H9 (cell line): ENCODE measurements at regions not wholly inside any gene's neighbourhood (a gene's known extent, or its start where the extent isn't known, plus 50 kb on each side); places are given as distances from the start of the nearest gene placed in this dataset.

Source experiments
- DNase-seq: peaks from one replicate; pipeline ENCODE4 v3.0.0-alpha.2; 2017
- H2AFZ ChIP-seq: one replicate; pipeline ENCODE4 v1.6.1; 2013; ENCODE audit warnings: mild to moderate bottlenecking, low read length, control low read depth, moderate library complexity
- H2AK5ac ChIP-seq: 2 replicates; pipeline ENCODE4 v1.6.1; 2013; ENCODE audit warnings: low read length, control low read depth, mixed read lengths; ENCODE audit not compliant: insufficient read length
- H2BK120ac ChIP-seq: one replicate; pipeline ENCODE4 v1.6.1; 2013; ENCODE audit warnings: low read depth, mild to moderate bottlenecking, low read length, control low read depth, inconsistent platforms; ENCODE audit not compliant: poor library complexity, severe bottlenecking
- H2BK12ac ChIP-seq: 2 replicates; pipeline ENCODE4 v1.6.1; 2013; ENCODE audit warnings: low read length, control low read depth, mixed read lengths, low read depth; ENCODE audit not compliant: insufficient read length
- H2BK15ac ChIP-seq: 2 replicates; pipeline ENCODE4 v1.6.1; 2013; ENCODE audit warnings: low read depth, low read length, control low read depth
- H2BK20ac ChIP-seq: one replicate; pipeline ENCODE4 v1.6.1; 2013; ENCODE audit warnings: low read depth, mild to moderate bottlenecking, low read length, control low read depth, inconsistent platforms; ENCODE audit not compliant: poor library complexity, severe bottlenecking
- H2BK5ac ChIP-seq: 2 replicates; pipeline ENCODE4 v1.6.1; 2013; ENCODE audit warnings: low read length, control low read depth, mixed read lengths; ENCODE audit not compliant: insufficient read length
- H3K14ac ChIP-seq: 2 replicates; pipeline ENCODE4 v1.6.1; 2013; ENCODE audit warnings: low read length, control low read depth; ENCODE audit not compliant: insufficient read depth
- H3K18ac ChIP-seq: 2 replicates; pipeline ENCODE4 v1.6.1; 2013; ENCODE audit warnings: low read depth, mild to moderate bottlenecking, mixed read lengths, low read length, control low read depth; ENCODE audit not compliant: insufficient read length
- H3K23ac ChIP-seq: 2 replicates; pipeline ENCODE4 v1.6.1; 2013; ENCODE audit warnings: low read length, control low read depth, mixed read lengths, low read depth; ENCODE audit not compliant: insufficient read length
- H3K23me2 ChIP-seq: 2 replicates; pipeline ENCODE4 v1.6.1; 2013; ENCODE audit warnings: low read depth, mild to moderate bottlenecking, mixed read lengths, low read length, control low read depth; ENCODE audit not compliant: insufficient read length, poor library complexity, severe bottlenecking
- H3K27ac ChIP-seq: 2 replicates; pipeline ENCODE4 v1.5.1; 2013; ENCODE audit warnings: low read length, control low read depth, mixed read lengths, low read depth; ENCODE audit not compliant: insufficient read length
- H3K27me3 ChIP-seq: 2 replicates; pipeline ENCODE4 v1.6.1; 2013; ENCODE audit warnings: low read length, control low read depth, inconsistent platforms; ENCODE audit not compliant: insufficient read depth
- H3K4ac ChIP-seq: 2 replicates; pipeline ENCODE4 v1.6.1; 2013; ENCODE audit warnings: low read depth, mild to moderate bottlenecking, control low read depth, inconsistent platforms, low read length, moderate library complexity
- H3K4me1 ChIP-seq: 2 replicates; pipeline ENCODE4 v1.6.1; 2013; ENCODE audit warnings: low read length, control low read depth, inconsistent platforms; ENCODE audit not compliant: insufficient read depth
- H3K4me2 ChIP-seq: 2 replicates; pipeline ENCODE4 v1.6.1; 2013; ENCODE audit warnings: low read length, control low read depth, mixed read lengths; ENCODE audit not compliant: insufficient read length, insufficient read depth
- H3K56ac ChIP-seq: 2 replicates; pipeline ENCODE4 v1.6.1; 2013; ENCODE audit warnings: low read depth, mild to moderate bottlenecking, mixed read lengths, low read length, control low read depth; ENCODE audit not compliant: insufficient read length
- H3K79me1 ChIP-seq: 2 replicates; pipeline ENCODE4 v1.6.1; 2013; ENCODE audit warnings: low read depth, mild to moderate bottlenecking, moderate library complexity, low read length, control low read depth, inconsistent platforms; ENCODE audit not compliant: insufficient read depth, poor library complexity, severe bottlenecking
- H3K79me2 ChIP-seq: 2 replicates; pipeline ENCODE4 v1.6.1; 2013; ENCODE audit warnings: low read length, control low read depth, inconsistent platforms; ENCODE audit not compliant: insufficient read depth
- H3K9ac ChIP-seq: 2 replicates; pipeline ENCODE4 v1.6.1; 2013; ENCODE audit warnings: low read length, control low read depth, mixed read lengths; ENCODE audit not compliant: insufficient read length; ENCODE audit errors: extremely low read depth
- H3K9me3 ChIP-seq: one replicate; pipeline ENCODE4 v1.6.1; 2013; ENCODE audit warnings: low read depth, low read length, inconsistent platforms; ENCODE audit not compliant: control insufficient read depth
- H3T11ph ChIP-seq: one replicate; pipeline ENCODE4 v1.6.1; 2013; ENCODE audit warnings: mild to moderate bottlenecking, low read length, control low read depth, inconsistent platforms
- H4K20me1 ChIP-seq: one replicate; pipeline ENCODE4 v1.6.1; 2013; ENCODE audit not compliant: control insufficient read depth, insufficient read length, insufficient read depth
- H4K5ac ChIP-seq: 2 replicates; pipeline ENCODE4 v1.6.1; 2013; ENCODE audit warnings: low read depth, mild to moderate bottlenecking, mixed read lengths, low read length, control low read depth; ENCODE audit not compliant: insufficient read length
- H4K8ac ChIP-seq: replicated peaks from 2 replicates; pipeline ENCODE4 v1.6.1; 2013; ENCODE audit warnings: low read length, control low read depth, mixed read lengths, low read depth; ENCODE audit not compliant: insufficient read length
- H4K91ac ChIP-seq: 2 replicates; pipeline ENCODE4 v1.6.1; 2013; ENCODE audit warnings: low read depth, mild to moderate bottlenecking, moderate library complexity, mixed read lengths, low read length, control low read depth; ENCODE audit not compliant: insufficient read length
- H3K27ac Mint-ChIP-seq, 3 experiments: 2 replicates in 2 of 3; 3 replicates in 1 of 3; pipeline ENCODE4 v1.8.0; 2020 to 2021; ENCODE audit warnings: mixed read lengths in 3 of 3, mild to moderate bottlenecking in 1 of 3, moderate library complexity in 1 of 3
- H3K27me3 Mint-ChIP-seq: 2 replicates; pipeline ENCODE4 v1.8.0; 2021; ENCODE audit warnings: low read depth, mild to moderate bottlenecking, moderate library complexity, mixed read lengths
- H3K36me3 Mint-ChIP-seq, 3 experiments: 2 replicates in 2 of 3; 3 replicates in 1 of 3; pipeline ENCODE4 v1.8.0; 2020 to 2021; ENCODE audit warnings: low read depth in 3 of 3, mixed read lengths in 3 of 3; ENCODE audit not compliant: insufficient read depth in 1 of 3
- H3K4me1 Mint-ChIP-seq, 2 experiments: 2 replicates each; pipeline ENCODE4 v1.8.0; 2020; ENCODE audit warnings: mixed read lengths in 2 of 2
- H3K4me3 Mint-ChIP-seq, 2 experiments: 2 replicates in 1 of 2; 3 replicates in 1 of 2; pipeline ENCODE4 v1.8.0; 2020 to 2021; ENCODE audit warnings: mild to moderate bottlenecking in 2 of 2, mixed read lengths in 2 of 2, moderate library complexity in 1 of 2
- H3K9me3 Mint-ChIP-seq, 2 experiments: 2 replicates in 1 of 2; 3 replicates in 1 of 2; pipeline ENCODE4 v1.8.0; 2020; ENCODE audit warnings: mild to moderate bottlenecking in 2 of 2, mixed read lengths in 2 of 2, moderate library complexity in 1 of 2
- WGBS: extraction: QIAGEN DNeasy Blood & Tissue Kit; methylation state at CpG from one replicate; pipeline ENCODE4 v1.1.7; 2013; ENCODE audit warnings: missing lambda C conversion rate, low lambda C conversion rate, mixed read lengths; ENCODE audit not compliant: insufficient read length; ENCODE audit errors: extremely low coverage; 5-methylcytosine and 5-hydroxymethylcytosine counted together
- TF ChIP-seq, protein P1 (sequence below): fragments of 200-600 bp; sonication (generic); conservative IDR thresholded peaks from 3 replicates; pipeline ENCODE4 v1.8.0; 2021; ENCODE audit warnings: antibody characterized with exemption, mild to moderate bottlenecking

DNA sequence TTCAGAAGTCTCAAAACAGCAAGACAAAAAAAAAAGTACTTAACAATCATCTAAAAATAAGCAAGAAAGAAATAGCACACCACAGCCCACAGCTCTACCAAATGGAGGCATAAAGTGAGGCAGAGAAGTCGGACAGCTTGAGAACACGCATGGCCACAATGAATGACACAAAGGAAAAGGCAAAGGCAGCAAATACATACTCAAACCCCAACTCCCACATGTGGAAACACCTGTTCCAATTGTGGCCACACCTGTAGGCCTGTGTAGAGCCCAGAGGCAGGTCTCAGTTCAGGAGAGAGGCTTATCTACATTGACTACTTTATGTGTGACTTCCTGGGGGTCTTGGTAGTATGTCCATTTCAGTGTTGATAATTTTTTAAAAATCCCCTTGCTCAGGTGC, 543.5 kb downstream of the LMO4 start:
- TF ChIP-seq, protein P1, sequence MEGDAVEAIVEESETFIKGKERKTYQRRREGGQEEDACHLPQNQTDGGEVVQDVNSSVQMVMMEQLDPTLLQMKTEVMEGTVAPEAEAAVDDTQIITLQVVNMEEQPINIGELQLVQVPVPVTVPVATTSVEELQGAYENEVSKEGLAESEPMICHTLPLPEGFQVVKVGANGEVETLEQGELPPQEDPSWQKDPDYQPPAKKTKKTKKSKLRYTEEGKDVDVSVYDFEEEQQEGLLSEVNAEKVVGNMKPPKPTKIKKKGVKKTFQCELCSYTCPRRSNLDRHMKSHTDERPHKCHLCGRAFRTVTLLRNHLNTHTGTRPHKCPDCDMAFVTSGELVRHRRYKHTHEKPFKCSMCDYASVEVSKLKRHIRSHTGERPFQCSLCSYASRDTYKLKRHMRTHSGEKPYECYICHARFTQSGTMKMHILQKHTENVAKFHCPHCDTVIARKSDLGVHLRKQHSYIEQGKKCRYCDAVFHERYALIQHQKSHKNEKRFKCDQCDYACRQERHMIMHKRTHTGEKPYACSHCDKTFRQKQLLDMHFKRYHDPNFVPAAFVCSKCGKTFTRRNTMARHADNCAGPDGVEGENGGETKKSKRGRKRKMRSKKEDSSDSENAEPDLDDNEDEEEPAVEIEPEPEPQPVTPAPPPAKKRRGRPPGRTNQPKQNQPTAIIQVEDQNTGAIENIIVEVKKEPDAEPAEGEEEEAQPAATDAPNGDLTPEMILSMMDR, result no peak
- no peak overlapping the region for H2BK120ac ChIP-seq
- H3K27ac ChIP-seq, result no peak overlapping the region
- no peak overlapping the region for H3K23ac ChIP-seq
- no peak overlapping the region for H4K8ac ChIP-seq
- no peak overlapping the region for H3K18ac ChIP-seq
- H3K27ac Mint-ChIP-seq, result no peak overlapping the region
- no peak overlapping the region for H2AFZ ChIP-seq
- no peak overlapping the region for H3K4ac ChIP-seq
- peak overlapping the region; percentile 31; the same call in 1 of the 2 replicates for H3K14ac ChIP-seq
- H3K4me2 ChIP-seq, result no peak overlapping the region
- no peak overlapping the region for H2BK12ac ChIP-seq
- H3K23me2 ChIP-seq, result no peaks in the 10 kb centered on the region
- H3K9ac ChIP-seq, result no peak overlapping the region
- no peaks in the 10 kb centered on the region for H3K27me3 Mint-ChIP-seq
- no peak overlapping the region for H3K4me3 Mint-ChIP-seq
- H3K4me1 Mint-ChIP-seq, result peaks cover 9 to 12% of the 10 kb centered on the region in 2 experiments
- no peaks in the 10 kb centered on the region for H4K20me1 ChIP-seq
- no peaks in the 10 kb centered on the region for H3K79me2 ChIP-seq
- H2BK15ac ChIP-seq, result no peak overlapping the region
- no peaks in the 10 kb centered on the region for H3K9me3 ChIP-seq
- no peak overlapping the region for H2BK5ac ChIP-seq
- no peaks in the 10 kb centered on the region for H3K27me3 ChIP-seq
- H3K9me3 Mint-ChIP-seq, result peaks cover 0 to 2% of the 10 kb centered on the region in 2 experiments; a peak in 2 of 5 replicates
- H2AK5ac ChIP-seq, result no peak overlapping the region
- H3K56ac ChIP-seq, result no peak overlapping the region
- H4K91ac ChIP-seq, result no peak overlapping the region
- no peak for DNase-seq
- no CpG with 5 or more reads among the region's 2 CpGs for WGBS
- H4K5ac ChIP-seq, result no peak overlapping the region
- H3T11ph ChIP-seq, result no peak overlapping the region
- H3K4me1 ChIP-seq, result peaks cover 5% of the 10 kb centered on the region; the same call in 1 of the 2 replicates
- no peak overlapping the region for H2BK20ac ChIP-seq
- H3K36me3 Mint-ChIP-seq, result peaks cover 0 to under 1% (median 0%) of the 10 kb centered on the region in 3 experiments; a peak in 3 of 7 replicates
- no peaks in the 10 kb centered on the region for H3K79me1 ChIP-seq
